DMS153 treated with DMSO at 0.1 percent for 48 hours (cell line): ENCODE measurements at regions not wholly inside any gene's neighbourhood (a gene's known extent, or its start where the extent isn't known, plus 50 kb on each side); places are given as distances from the start of the nearest gene placed in this dataset.

Experiments
- DNase-seq: peaks from one replicate; lab custom pipeline; 2025; ENCODE audit not compliant: unreplicated experiment; lab: John Stamatoyannopoulos, UW

GRCh38 chr2:8090748-8091700 is 590.8 kb upstream of the ID2 start:
- DNase-seq, result no peak

GRCh38 chr2:8094526-8094925 is 587.3 kb upstream of the ID2 start:
- DNase-seq, result no peak

DNA sequence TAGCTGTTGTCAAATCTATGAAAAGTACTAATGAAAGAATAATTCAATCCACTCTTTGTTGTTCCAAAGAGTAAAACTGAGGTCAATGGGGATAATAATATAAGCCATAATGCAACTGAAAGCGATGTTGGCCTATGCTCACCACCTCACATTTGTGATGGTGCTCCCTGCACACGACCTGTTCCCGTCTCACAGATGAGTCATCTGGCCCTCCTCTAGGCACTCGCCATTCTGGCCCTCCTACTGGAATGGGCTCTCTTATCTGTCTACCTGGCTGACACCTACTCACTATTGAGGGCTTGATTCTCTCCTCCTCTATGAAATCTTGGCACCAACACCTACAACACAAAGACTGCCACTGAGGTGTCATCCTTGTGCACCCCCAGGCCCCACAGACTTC is 585.9 kb upstream of the ID2 start:
- DNase-seq, result no peak

DNA sequence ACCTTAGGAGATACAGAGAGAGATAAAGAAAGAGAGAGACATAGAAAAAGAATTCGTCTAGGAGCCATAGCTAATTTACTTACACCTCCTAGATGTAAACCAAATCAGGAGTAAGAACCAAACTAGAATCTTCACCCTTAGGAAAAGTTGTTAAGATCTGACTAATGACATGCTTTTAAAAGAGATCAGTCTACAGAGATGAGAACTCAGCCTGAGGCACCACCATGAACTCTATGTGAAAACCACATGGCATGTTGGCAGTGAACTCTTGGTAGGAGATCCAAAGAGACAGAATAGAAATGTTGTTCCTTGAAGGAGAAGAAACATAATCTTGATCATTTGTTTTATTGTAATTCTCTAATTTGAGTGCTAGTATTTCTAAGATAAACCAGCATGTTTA is 585.4 kb upstream of the ID2 start:
- DNase-seq, result no peak

- DNase-seq, result no peak
Observed at GRCh38 chr2:8098476-8099266, 583.2 kb upstream of the ID2 start.

- DNase-seq, result no peak
Observed at GRCh38 chr2:8099267-8099582, 582.6 kb upstream of the ID2 start.

- DNase-seq, result no peak
Observed at GRCh38 chr2:8101614-8102277, 580.1 kb upstream of the ID2 start.

DNA sequence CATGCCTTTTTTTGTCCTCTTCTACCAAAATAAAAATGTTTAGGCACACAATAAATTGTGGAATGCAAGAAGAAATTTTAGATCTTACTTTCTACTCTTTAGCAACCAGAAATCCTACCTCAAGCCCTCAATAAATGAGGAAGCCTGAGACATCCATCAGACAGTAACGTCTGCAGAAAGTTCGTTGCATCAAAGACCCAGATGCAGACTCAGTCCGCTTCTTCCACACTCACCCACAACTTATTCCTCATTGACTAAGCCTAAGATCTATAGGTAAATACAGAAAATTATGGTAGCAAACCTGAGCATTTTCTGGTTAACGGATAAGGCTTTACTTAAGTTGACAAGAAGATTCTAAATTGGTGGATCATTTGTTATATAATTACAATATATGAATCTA is 579.4 kb upstream of the ID2 start:
- DNase-seq, result no peak

GRCh38 chr2:8103085-8103708 is 578.7 kb upstream of the ID2 start:
- DNase-seq, result no peak

DNA sequence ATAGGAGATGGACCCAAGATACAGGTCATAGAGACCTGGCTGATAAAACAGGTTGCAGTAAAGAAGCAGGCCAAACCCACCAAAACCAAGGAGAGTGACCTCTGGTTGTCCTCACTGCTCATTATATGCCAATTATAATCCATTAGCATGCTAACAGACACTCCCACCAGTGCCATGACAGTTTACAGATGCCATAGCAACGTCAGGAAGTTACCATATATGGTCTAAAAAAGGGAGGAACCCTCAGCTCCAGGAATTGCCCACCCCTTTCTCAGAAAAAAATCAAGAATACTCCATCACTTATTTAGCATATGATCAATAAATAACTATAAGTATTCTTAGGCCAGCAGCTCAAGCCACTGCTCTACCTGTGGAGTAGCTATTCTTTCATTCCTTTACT is 574.7 kb upstream of the ID2 start:
- no peak for DNase-seq

- no peak for DNase-seq
Observed at GRCh38 chr2:8107621-8108378, 574.1 kb upstream of the ID2 start.

DNA sequence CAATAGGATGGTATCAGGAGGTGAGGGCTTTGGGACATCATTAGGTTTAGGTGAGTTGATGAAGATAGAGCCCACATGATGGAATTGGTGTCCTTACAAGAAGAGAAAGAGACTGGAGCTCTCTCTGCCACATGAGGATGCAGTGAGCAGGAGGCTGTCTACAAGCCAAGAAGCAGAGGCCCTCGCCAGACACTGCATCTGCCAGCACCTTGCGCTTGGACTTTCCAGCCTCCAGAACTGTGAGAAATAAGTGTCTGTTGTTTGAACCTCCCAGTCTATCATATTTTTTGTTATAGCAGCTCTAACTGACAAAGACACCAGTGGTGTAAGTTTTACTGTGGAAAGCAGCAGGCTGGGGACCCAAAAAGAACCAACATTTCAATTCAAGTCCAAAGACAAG is 571.1 kb upstream of the ID2 start:
- no peak for DNase-seq

GRCh38 chr2:8111193-8111592 is 570.7 kb upstream of the ID2 start:
- no peak for DNase-seq

GRCh38 chr2:8115456-8115855 is 566.4 kb upstream of the ID2 start:
- DNase-seq, result no peak

DNA sequence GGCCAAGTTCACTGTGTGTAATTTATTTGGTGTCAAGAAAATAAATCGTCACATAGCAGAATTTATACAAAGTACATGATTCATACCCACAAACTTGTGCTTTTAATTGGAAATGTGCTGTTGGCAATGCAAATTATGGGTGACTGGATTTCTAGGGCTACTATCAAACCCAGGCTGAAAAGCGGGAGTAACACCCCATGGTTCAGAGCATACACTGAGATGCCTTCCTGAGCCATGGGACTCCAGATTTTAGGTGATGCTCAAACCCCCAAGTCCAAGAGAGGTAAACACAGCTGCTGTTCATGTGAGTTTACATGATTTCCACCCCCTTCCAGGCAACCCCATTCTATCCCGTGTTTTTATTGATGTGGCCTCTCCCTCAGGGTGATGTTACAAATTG is 565.9 kb upstream of the ID2 start:
- DNase-seq, result no peak

GRCh38 chr2:8116661-8117060 is 565.2 kb upstream of the ID2 start:
- DNase-seq, result no peak

DNA sequence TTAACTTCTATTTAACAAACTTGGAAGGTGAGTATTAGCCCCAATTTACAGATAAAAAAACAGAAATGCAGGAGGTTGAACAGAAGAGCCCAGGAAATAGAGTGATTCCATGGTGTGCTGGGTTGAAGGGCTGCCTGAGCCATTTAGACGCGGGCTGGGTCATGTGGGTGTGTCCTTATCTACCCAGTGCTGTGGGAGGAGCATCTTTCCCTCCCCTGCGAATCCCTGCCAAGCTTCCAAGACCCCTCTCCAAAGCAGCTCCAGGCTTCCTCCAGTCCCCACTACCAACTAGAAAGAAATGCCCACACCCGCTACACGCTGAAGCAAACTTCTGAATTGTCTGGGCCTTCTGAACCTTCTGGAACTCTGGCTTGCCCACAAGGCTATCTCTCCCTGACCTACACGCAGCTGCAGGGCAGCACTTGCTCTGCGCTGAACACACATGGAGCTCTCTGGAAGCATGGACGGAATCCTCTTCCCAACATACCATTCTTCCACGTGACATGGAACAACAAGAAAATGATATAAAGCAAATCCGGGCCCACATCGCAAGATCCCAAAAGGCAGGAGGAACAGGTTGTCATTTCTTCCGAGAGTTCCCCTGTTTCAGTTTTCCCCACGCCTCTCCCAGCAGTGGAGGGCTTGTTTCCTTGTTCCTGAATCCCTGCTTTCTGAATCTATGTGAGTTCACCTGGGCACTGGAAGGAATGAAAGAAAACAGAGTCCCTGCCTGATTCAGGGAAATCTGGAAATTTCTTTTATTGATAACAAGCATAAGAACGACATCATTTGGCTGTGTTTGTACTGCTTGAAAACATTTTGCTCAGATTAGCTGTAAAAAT is 562.7 kb upstream of the ID2 start:
- no peak for DNase-seq

DNA sequence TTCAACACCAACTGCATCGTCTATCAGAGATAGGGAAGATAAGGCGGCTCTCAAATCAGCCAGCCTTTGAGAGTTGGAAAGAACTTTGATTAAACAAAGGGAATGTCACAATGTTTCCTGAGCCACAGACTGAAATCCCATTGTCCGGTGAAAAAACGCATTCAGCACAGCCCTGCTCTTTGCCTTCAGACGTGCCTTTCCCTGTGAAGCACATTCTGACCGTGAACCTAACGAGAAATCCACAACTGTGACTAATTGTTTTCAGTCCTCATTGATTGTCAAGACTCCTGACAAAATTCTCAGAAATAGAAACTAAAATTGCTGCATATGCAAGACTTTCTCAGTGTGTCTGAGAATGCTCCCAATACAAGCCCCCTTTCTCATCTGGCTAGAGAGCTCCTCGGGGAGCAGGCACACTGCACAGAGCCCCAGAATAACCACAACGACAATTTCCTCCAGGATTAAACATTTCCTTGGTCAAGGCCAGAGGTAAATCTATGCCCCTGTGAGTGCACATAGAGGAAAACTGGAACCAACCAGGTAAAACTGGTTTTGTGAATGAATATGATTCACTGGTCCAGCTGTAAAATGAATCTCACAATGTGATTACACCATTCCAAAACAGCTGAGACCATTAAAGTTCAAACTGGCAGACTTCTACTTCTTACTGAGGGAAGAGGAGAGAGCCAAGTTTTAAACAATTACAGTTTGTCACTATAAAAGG is 561.9 kb upstream of the ID2 start:
- no peak for DNase-seq

GRCh38 chr2:8120506-8120860 is 561.4 kb upstream of the ID2 start:
- DNase-seq, result no peak
